SK-N-SH treated with all-trans-retinoic acid at 6 μM for 48 hours (cell line): ENCODE measurements at regions not wholly inside any gene's neighbourhood (a gene's known extent, or its start where the extent isn't known, plus 50 kb on each side); places are given as distances from the start of the nearest gene placed in this dataset.

Experiments
- ATAC-seq: fragments of 200-7000 bp; cut with Tn5 transposase; 3 replicates; pipeline ENCODE4 v1.9.1; 2020; ENCODE audit warnings: mild to moderate bottlenecking, moderate library complexity
- ARNTL ChIP-seq: fragments of 450-650 bp; formaldehyde crosslinking; IDR thresholded peaks from 2 replicates; pipeline ENCODE4 v1.5.0; 2020; ENCODE audit warnings: low read depth, mild to moderate bottlenecking, moderate library complexity, borderline replicate concordance
- BACH2 ChIP-seq: fragments of 250-450 bp; sonication (Bioruptor Pico); IDR thresholded peaks from 2 replicates; pipeline ENCODE4 v1.9.0; 2021; ENCODE audit warnings: mild to moderate bottlenecking, borderline replicate concordance
- CREB5 ChIP-seq: fragments of 250-450 bp; sonication (Bioruptor Pico); IDR thresholded peaks from 2 replicates; pipeline ENCODE4 v1.5.1; 2020; ENCODE audit warnings: low read depth, mild to moderate bottlenecking, moderate library complexity
- CSDC2 ChIP-seq: fragments of 250-450 bp; sonication (Bioruptor Pico); IDR thresholded peaks from 2 replicates; pipeline ENCODE4 v1.5.0; 2020; ENCODE audit warnings: mild to moderate bottlenecking, moderate library complexity
- CSRNP3 ChIP-seq: fragments of 250-450 bp; sonication (Bioruptor Pico); IDR thresholded peaks from 2 replicates; pipeline ENCODE4 v1.5.1; 2021; ENCODE audit warnings: mild to moderate bottlenecking, moderate library complexity
- ESRRG ChIP-seq: fragments of 250-450 bp; sonication (Bioruptor Pico); IDR thresholded peaks from 2 replicates; pipeline ENCODE4 v1.6.1; 2021; ENCODE audit warnings: mild to moderate bottlenecking
- GLIS3 ChIP-seq: fragments of 250-450 bp; sonication (Bioruptor Pico); IDR thresholded peaks from 2 replicates; pipeline ENCODE4 v1.5.0; 2020; ENCODE audit warnings: mild to moderate bottlenecking, moderate library complexity
- ISL1 ChIP-seq: fragments of 250-450 bp; sonication (Bioruptor Pico); IDR thresholded peaks from 2 replicates; pipeline ENCODE4 v2.1.2; 2022; ENCODE audit warnings: mild to moderate bottlenecking, moderate library complexity
- OSR1 ChIP-seq: fragments of 250-450 bp; sonication (Bioruptor Pico); IDR thresholded peaks from 2 replicates; pipeline ENCODE4 v1.8.0; 2022; ENCODE audit warnings: moderate library complexity, mild to moderate bottlenecking, inconsistent platforms
- PATZ1 ChIP-seq: fragments of 250-450 bp; sonication (Bioruptor Pico); IDR thresholded peaks from 2 replicates; pipeline ENCODE4 v1.8.0; 2020; ENCODE audit warnings: mild to moderate bottlenecking, moderate library complexity, borderline replicate concordance
- POU6F1 ChIP-seq: fragments of 250-450 bp; sonication (Bioruptor Pico); IDR thresholded peaks from 2 replicates; pipeline ENCODE4 v1.8.0; 2021; ENCODE audit warnings: low read depth, mild to moderate bottlenecking, moderate library complexity, borderline replicate concordance
- PPARA ChIP-seq: fragments of 250-450 bp; sonication (Bioruptor Pico); IDR thresholded peaks from 2 replicates; pipeline ENCODE4 v1.5.0; 2020; ENCODE audit warnings: mild to moderate bottlenecking, borderline replicate concordance
- RARB ChIP-seq: fragments of 250-450 bp; sonication (Bioruptor Pico); IDR thresholded peaks from 2 replicates; pipeline ENCODE4 v1.8.0; 2021; ENCODE audit warnings: mild to moderate bottlenecking, moderate library complexity
- SNAI2 ChIP-seq: fragments of 250-450 bp; sonication (Bioruptor Pico); IDR thresholded peaks from 2 replicates; pipeline ENCODE4 v1.5.0; 2020; ENCODE audit warnings: mild to moderate bottlenecking, moderate library complexity
- TCF4 ChIP-seq: fragments of 250-450 bp; sonication (Bioruptor Pico); IDR thresholded peaks from 2 replicates; pipeline ENCODE4 v1.8.0; 2021; ENCODE audit warnings: mild to moderate bottlenecking, moderate library complexity, borderline replicate concordance
- TOX ChIP-seq: fragments of 250-450 bp; sonication (Bioruptor Pico); IDR thresholded peaks from 2 replicates; pipeline ENCODE4 v1.8.0; 2021; ENCODE audit warnings: mild to moderate bottlenecking, moderate library complexity, borderline replicate concordance
- TSHZ2 ChIP-seq: fragments of 250-450 bp; sonication (Bioruptor Pico); IDR thresholded peaks from 2 replicates; pipeline ENCODE4 v1.5.0; 2020; ENCODE audit warnings: mild to moderate bottlenecking, moderate library complexity
- ZC3H10 ChIP-seq: fragments of 250-450 bp; sonication (Bioruptor Pico); IDR thresholded peaks from 2 replicates; pipeline ENCODE4 v1.5.1; 2021; ENCODE audit warnings: mild to moderate bottlenecking, moderate library complexity
- ZFP3 ChIP-seq: fragments of 250-450 bp; sonication (Bioruptor Pico); IDR thresholded peaks from 2 replicates; pipeline ENCODE4 v1.5.0; 2020; ENCODE audit warnings: mild to moderate bottlenecking, moderate library complexity
- ZFP30 ChIP-seq: fragments of 450-650 bp; formaldehyde crosslinking; IDR thresholded peaks from 2 replicates; pipeline ENCODE4 v1.5.0; 2022; ENCODE audit warnings: mild to moderate bottlenecking, moderate library complexity
- ZNF70 ChIP-seq: fragments of 450-650 bp; formaldehyde crosslinking; IDR thresholded peaks from 2 replicates; pipeline ENCODE4 v1.5.0; 2020; ENCODE audit warnings: mild to moderate bottlenecking, moderate library complexity
- ZNF8 ChIP-seq: fragments of 450-650 bp; formaldehyde crosslinking; IDR thresholded peaks from 2 replicates; pipeline ENCODE4 v1.5.0; 2020; ENCODE audit warnings: mild to moderate bottlenecking, moderate library complexity

GRCh38 chr9:119662329-119662728 is 293.1 kb upstream of the BRINP1 start:
- ATAC-seq, result no peak
- TF ChIP-seq GLIS3 (CRISPR knock-in tag) (no peak), RARB (CRISPR knock-in tag) (no peak), PPARA (CRISPR knock-in tag) (no peak), CSRNP3 (CRISPR knock-in tag) (no peak), SNAI2 (CRISPR knock-in tag) (no peak), POU6F1 (CRISPR knock-in tag) (no peak), ZNF70 (CRISPR knock-in tag) (no peak), ISL1 (CRISPR knock-in tag) (no peak), OSR1 (no peak), TCF4 (no peak), TOX (CRISPR knock-in tag) (no peak), TSHZ2 (CRISPR knock-in tag) (no peak), ZFP30 (CRISPR knock-in tag) (no peak), BACH2 (CRISPR knock-in tag) (no peak), ZFP3 (CRISPR knock-in tag) (no peak)

GRCh38 chr9:119652931-119653330 is 283.7 kb upstream of the BRINP1 start:
- ATAC-seq, result no peak
- TF ChIP-seq ARNTL (CRISPR knock-in tag), result no peak
- TF ChIP-seq CSRNP3 (CRISPR knock-in tag), result no peak
- TF ChIP-seq ZFP3 (CRISPR knock-in tag), result no peak
- TF ChIP-seq OSR1, result no peak
- TF ChIP-seq ZC3H10 (CRISPR knock-in tag), result no peak
- no peak for TF ChIP-seq ISL1 (CRISPR knock-in tag)
- TF ChIP-seq PPARA (CRISPR knock-in tag), result no peak

- TF ChIP-seq SNAI2 (CRISPR knock-in tag), result no peak
- no peak for TF ChIP-seq RARB (CRISPR knock-in tag)
- TF ChIP-seq ZC3H10 (CRISPR knock-in tag), result no peak
- TF ChIP-seq PATZ1 (CRISPR knock-in tag), result no peak
- TF ChIP-seq POU6F1 (CRISPR knock-in tag), result no peak
- TF ChIP-seq ZNF8 (CRISPR knock-in tag), result no peak
- TF ChIP-seq ESRRG (CRISPR knock-in tag), result no peak
- TF ChIP-seq ISL1 (CRISPR knock-in tag), result no peak
- no peak for TF ChIP-seq GLIS3 (CRISPR knock-in tag)
- no peak for TF ChIP-seq CREB5
- no peak for TF ChIP-seq CSDC2 (CRISPR knock-in tag)
- no peak for TF ChIP-seq ZNF70 (CRISPR knock-in tag)
- no peak for ATAC-seq
Observed at GRCh38 chr9:119649205-119649604, 280.0 kb upstream of the BRINP1 start.
